ENCODE measurements at regions not wholly inside any gene's neighbourhood (a gene's known extent, or its start where the extent isn't known, plus 50 kb on each side); places are given as distances from the start of the nearest gene placed in this dataset.

DNA sequence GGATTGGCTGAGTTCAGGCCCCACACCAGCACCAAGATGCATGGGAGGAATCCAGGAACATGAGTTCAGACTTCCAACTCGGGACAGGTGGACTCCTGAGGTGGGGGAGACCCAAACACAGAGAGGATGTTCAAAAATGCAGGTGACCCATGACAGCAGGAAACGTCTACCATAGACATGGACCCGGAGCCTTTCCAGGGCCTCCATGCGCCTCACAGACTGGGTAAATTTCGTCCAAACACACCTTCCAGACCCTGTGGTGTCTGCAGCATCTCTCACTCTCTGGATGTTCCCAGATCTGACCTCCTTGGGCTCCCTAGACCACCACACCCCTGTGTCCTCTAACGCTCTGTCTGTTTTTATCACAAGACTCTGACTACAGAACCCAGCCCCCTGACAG, 87.7 kb downstream of the PXDC1 start:
- ChIA-PET POLR2A (ENCODE audit: unreplicated experiment) (no interaction called here), CTCF (no interaction called here)
- Histone ChIP-seq H3K4me3 (ENCODE audit: insufficient read depth, low read depth, low read length) (no peak overlapping the region), H3K9me1 (ENCODE audit: insufficient read depth, low read length) (no peaks in the 10 kb centered on the region), H3K4me2 (ENCODE audit: low read depth, low read length) (no peak overlapping the region), H3K36me3 (ENCODE audit: control insufficient read depth, insufficient read depth, low read length) (no peaks in the 10 kb centered on the region), H2BK20ac (ENCODE audit: low read depth, low read length) (no peak overlapping the region), H3K27ac (ENCODE audit: insufficient read depth, low read length) (no peak overlapping the region), H2AK9ac (replicated peaks; ENCODE audit: low read depth, low read length, poor library complexity) (no peak overlapping the region), H2AK5ac (ENCODE audit: low read depth, low read length) (no peak overlapping the region), H3K27me3 (ENCODE audit: control insufficient read depth, insufficient read depth, low read length) (peaks cover 37% of the 10 kb centered on the region), H2AFZ (replicated peaks; ENCODE audit: low read length, poor library complexity) (no peak overlapping the region), H3K14ac (replicated peaks; ENCODE audit: low read depth, low read length) (no peak overlapping the region), H3K23ac (ENCODE audit: low read depth, low read length) (no peak overlapping the region), H3K9ac (ENCODE audit: low read depth, low read length) (no peak overlapping the region), H4K8ac (ENCODE audit: low read depth in 2 of 2, low read length in 2 of 2) (no peak overlapping the region), H3K18ac (ENCODE audit: low read depth, low read length) (no peak overlapping the region), H3K79me1 (ENCODE audit: low read depth in 1 of 2, low read length in 2 of 2) (no peaks in the 10 kb centered on the region), H2BK15ac (ENCODE audit: low read depth, low read length) (no peak overlapping the region), H3K4ac (ENCODE audit: low read depth, low read length) (no peak overlapping the region), H3K56ac (ENCODE audit: extremely low read depth, insufficient read depth, low read length) (no peak overlapping the region), H4K5ac (ENCODE audit: low read depth, low read length) (no peak overlapping the region), H2BK120ac (ENCODE audit: low read depth, low read length) (no peak overlapping the region), H4K91ac (ENCODE audit: insufficient read depth, low read depth, low read length) (no peak overlapping the region), H2BK5ac (ENCODE audit: low read depth, low read length, poor library complexity, severe bottlenecking) (no peak overlapping the region), H3K9me3 (ENCODE audit: control insufficient read depth, insufficient read depth, low read length) (no peaks in the 10 kb centered on the region), H4K20me1 (ENCODE audit: insufficient read depth, low read length) (no peaks in the 10 kb centered on the region), H3K4me1 (ENCODE audit: control insufficient read depth, insufficient read depth, low read length) (peaks cover 6% of the 10 kb centered on the region)
- DNase-seq (no peak), ATAC-seq (ENCODE audit: low read depth) (no peak)
- dilution Hi-C loops (cut with HindIII; ENCODE audit: low sequenced_read_pairs, unreplicated experiment) (no loop called here), intact Hi-C loops (cut with micrococcal nuclease) (no loop called here), in situ Hi-C loops (cut with MboI; ENCODE audit: low sequenced_read_pairs) (no loop called here)
- TF ChIP-seq, protein P1, sequence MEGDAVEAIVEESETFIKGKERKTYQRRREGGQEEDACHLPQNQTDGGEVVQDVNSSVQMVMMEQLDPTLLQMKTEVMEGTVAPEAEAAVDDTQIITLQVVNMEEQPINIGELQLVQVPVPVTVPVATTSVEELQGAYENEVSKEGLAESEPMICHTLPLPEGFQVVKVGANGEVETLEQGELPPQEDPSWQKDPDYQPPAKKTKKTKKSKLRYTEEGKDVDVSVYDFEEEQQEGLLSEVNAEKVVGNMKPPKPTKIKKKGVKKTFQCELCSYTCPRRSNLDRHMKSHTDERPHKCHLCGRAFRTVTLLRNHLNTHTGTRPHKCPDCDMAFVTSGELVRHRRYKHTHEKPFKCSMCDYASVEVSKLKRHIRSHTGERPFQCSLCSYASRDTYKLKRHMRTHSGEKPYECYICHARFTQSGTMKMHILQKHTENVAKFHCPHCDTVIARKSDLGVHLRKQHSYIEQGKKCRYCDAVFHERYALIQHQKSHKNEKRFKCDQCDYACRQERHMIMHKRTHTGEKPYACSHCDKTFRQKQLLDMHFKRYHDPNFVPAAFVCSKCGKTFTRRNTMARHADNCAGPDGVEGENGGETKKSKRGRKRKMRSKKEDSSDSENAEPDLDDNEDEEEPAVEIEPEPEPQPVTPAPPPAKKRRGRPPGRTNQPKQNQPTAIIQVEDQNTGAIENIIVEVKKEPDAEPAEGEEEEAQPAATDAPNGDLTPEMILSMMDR (conservative IDR thresholded peaks at IDR 0.05; ENCODE audit: low read depth, low read length) = no peak
- TF ChIP-seq CEBPB (IDR thresholded peaks at IDR 0.05; ENCODE audit: low read depth, low read length) = no peak
- no peak for TF ChIP-seq BHLHE40 (IDR thresholded peaks at IDR 0.05; ENCODE audit: low read depth, low read length)
- TF ChIP-seq FOS (IDR thresholded peaks at IDR 0.05; ENCODE audit: low read depth, low read length) = no peak
- TF ChIP-seq, protein P2, sequence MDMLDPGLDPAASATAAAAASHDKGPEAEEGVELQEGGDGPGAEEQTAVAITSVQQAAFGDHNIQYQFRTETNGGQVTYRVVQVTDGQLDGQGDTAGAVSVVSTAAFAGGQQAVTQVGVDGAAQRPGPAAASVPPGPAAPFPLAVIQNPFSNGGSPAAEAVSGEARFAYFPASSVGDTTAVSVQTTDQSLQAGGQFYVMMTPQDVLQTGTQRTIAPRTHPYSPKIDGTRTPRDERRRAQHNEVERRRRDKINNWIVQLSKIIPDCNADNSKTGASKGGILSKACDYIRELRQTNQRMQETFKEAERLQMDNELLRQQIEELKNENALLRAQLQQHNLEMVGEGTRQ (IDR thresholded peaks at IDR 0.05; ENCODE audit: low read depth, low read length) = no peak
- no peak for TF ChIP-seq POLR2A (IDR thresholded peaks at IDR 0.05; ENCODE audit: low read depth, low read length)
- no peak for TF ChIP-seq MAZ (IDR thresholded peaks at IDR 0.05; ENCODE audit: borderline replicate concordance, low read depth, low read length)
- no peak for TF ChIP-seq NFE2L2 (IDR thresholded peaks at IDR 0.05; ENCODE audit: low read depth, low read length)
- no peak for TF ChIP-seq SMC3 (IDR thresholded peaks at IDR 0.05; ENCODE audit: low read depth, low read length)
- TF ChIP-seq RCOR1 (IDR thresholded peaks at IDR 0.05; ENCODE audit: insufficient replicate concordance, low read length) = no peak
- no peak for TF ChIP-seq MXI1 (IDR thresholded peaks at IDR 0.05; ENCODE audit: borderline replicate concordance, low read depth, low read length)
- TF ChIP-seq RAD21 (IDR thresholded peaks at IDR 0.05; ENCODE audit: low read length) = no peak
- no TSS peak for BruUV-seq (replicated peaks)
- no CpG with 5 or more reads among the region's 6 CpGs for WGBS, 2 experiments (ENCODE audit: extremely low coverage in 2 of 2, insufficient read length in 1 of 2)
